SW 1271 (cell line): ENCODE measurements at regions not wholly inside any gene's neighbourhood (a gene's known extent, or its start where the extent isn't known, plus 50 kb on each side); places are given as distances from the start of the nearest gene placed in this dataset.
A peak's percentile ranks its signal among the peaks of the same experiment; 100 is the strongest.

Experiments used
- DNase-seq, 2 experiments: peaks; one replicate each; lab custom pipeline; 2025; lab: John Stamatoyannopoulos, UW

DNA sequence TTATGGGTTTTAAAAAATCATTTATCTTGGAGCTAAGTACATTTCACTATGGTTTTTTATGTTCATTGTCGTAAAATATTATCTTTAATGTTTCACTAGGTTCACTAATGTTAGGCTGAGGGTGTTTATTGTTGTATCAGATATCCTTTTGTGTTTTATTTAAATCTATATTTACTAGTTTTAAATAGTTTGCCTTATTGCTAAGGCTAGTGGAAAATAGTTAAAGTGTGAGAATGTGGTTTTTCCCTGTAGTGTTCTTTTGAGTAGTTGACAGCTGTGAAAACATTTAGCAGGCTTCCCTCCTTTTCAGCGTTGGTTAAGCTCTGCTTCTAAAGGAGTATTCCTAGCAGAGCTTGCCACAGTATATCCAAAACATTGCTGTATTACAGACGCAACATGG is 139.0 kb downstream of the TM9SF2 start:
- no peak for DNase-seq

DNA sequence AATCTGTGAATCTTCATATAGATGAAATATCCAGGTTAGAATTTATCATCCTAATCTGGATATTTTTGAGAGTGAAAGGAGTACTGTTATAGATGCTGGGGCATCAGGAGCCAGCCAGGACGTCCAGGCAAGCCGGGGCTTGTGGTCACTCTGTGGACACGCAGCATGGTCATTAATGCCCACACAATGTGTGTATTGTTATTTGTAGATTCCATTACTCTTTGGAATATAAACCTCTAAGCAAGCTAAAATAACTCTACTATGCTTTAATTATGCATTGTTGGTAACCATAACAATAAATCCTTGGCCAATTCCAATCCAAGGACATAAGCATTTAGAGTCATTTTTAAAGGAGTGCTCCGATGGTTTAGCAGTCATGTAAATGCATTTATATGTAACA is 137.9 kb downstream of the TM9SF2 start:
- no peak for DNase-seq

DNA sequence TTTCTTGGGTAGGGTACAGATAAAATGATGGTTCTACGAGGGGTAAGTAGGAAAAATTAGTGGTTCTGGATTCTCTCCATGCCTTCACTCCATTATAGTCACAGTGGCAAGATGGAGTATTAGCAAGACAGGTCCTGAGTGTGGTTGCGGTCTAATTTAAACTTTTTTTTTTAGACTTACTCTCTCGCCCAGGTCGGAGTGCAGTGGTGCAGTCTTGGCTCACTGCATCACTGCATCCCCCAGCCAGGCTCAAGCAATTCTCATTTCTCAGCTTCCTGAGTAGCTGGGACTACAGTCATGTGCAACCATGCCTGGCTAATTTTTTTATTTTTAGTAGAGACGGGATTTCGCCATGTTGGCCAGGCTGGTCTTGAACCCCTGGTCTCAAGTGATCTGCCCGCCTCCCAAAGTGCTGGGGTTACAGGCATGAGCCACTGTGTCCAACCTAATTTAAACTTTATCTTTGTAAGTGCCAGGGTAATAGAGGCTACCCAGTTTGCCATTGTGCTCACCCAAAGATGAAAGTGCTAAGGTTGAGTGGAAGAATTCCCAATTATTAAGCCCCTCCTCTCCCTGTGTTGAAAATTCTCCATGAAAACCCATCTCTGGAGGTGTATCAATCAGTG is 135.6 kb downstream of the TM9SF2 start:
- no peak for DNase-seq

DNA sequence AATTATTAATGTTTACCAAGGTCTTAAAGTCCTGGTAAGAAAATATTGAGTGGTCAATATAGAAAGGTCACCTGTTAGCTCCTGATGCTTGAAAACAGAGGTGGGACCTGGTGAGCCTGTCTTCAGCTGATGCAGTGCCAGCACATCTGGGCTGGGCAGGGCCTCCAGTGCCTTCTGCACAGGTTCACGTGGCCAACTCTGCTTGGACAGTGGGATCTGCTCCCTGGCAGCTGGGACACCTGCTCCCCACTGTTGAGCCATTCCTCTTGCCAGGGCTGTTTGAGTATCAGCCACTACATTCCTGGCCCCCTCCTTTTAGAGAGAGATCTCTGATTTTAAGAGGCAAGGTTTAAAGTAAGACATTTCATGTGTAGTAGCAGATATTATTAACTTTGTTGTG is 135.0 kb downstream of the TM9SF2 start:
- DNase-seq: no peak

DNA sequence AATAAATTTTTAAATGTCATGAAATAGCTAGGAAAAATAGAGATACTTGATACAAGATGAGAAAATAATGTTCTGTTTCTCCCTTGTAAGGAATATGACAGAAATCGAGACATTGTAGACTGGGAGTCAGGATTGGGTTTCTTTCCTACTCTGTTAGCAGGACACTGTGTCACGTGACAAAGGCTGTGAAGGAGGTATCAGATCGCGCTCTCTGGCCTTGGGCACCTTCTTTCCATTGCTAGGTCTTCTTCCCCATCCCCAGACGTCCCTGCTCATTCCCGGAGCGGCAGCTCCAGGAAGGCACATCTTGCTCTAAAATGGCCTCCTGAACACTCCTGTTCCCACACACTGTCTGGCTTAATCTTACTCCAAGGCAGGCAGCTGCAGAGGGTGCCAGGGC is 133.4 kb downstream of the TM9SF2 start:
- DNase-seq: no peak

DNA sequence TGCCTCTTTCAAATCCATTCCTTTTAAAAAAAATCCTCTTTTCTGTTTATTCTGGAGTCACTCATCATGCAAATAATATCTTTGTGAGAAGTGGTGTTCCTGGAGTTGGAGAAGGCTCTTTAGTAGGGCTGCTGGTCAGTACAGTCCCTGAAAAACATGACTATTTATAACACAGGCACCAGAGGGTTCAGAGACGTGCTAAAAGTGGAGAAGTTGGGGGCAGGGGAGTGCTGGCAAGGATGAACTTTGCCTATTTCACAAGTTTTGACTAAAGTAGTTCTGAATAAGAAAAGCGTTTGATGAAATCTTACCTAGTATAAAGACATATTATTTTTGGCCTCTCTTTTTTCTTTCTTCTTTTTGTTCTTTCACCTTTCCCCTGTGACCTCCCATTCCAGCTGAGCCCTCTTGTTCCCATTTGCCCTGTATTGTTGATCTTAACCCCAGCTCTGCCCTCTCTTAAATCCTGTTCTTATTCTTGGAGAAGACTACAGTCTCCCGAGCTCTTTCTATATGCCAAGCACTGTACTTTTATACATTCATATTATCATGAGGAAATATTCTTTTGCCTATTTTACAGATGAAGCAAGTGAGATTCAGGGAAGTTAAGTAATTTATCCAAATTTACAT is 129.1 kb downstream of the TM9SF2 start:
- no peak for DNase-seq

DNA sequence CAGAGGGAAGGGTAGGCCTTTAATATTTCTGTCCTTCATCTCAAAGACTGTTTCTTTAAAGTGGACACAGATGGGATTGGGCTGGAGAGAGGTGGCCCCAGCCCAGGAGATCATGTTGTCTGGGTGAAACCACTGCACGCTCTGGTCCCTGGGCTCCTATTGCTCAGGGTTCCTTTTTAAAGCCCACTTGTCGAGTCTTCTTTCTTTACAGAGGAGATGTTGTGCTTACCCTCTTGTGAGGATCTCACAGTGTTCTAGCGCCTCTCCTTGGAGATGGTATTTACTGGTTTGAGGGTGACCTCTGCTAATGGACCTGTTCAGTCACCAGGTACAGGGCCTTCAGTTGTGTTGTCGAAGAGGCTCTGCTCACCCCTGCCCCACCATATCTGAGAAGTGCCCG is 128.4 kb downstream of the TM9SF2 start:
- DNase-seq: no peak

DNA sequence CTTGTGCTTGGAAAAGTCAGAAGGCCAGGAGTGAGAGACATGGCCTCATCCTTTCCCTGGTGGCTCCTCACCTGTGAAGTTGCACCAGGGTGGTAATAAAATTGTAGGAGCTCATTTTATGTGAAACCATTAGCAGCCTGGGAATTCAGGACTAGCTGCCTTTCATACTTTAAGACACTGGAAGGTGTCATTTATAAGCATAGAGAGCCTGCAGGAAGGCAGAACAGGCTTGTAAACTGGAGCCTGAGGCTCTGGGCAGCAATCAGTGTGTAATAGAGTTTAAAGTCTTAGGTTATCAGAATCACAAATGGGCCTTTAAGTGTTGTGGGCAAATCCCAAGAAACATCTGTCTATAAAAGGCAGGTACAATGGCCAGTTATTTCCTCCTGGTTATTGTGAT is 127.2 kb downstream of the TM9SF2 start:
- no peak for DNase-seq

DNA sequence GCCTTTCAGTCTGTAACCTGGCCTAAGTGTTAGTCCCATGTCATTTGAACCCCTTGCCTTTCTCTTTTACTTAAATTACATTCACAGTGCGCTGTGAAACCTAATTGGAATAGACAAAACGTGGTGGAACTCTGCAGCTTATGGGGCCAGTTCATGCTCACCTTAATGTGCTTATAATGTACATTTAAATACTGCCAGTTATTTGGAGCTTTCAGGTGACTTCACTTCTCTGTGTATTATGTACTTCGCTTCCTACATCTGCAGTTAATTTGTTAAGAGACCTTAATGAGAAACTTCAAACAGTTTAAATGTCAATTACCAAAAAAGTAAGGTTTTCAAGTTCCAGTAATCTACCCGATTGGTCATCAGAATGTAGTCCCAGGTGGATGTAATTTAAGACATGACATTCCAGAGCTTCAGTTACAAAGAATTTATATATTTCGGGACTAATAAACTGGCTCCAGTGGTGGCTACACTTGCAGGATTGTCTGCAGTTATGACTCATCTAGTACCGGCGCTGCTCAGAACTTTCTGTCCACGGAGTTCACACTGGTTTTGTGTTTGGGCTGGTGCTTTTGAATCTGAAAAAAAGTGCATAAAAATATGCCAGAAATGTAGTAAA is 125.3 kb downstream of the TM9SF2 start:
- no peak for DNase-seq

DNA sequence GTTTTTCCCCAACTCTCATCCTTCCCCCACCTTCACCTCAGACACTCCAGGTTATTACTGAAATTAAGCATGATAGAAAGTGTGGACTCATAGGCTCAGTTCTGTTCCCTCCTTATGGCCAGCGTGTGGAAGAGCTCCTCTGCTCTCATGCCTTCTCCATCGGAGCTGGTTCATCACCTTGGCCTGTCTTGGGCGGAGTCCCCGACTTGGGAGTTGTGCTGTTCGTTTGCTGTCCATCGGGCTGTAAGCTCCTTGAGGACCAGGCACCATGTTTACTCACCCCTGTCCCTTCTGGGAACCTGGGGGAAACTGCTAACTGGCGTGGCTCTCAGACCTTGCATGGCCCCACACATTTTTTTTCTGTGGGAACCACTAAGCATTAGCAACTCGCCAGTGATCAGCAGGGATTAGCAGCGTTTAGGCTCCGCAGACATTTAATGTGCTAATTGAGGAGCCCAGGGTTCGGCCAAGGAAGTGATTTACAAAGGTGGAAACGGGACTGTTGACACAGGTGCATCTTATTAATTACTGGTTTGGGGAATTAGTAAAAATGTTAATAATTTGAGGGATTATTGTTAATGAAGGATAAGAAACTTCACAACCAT is 123.8 kb downstream of the TM9SF2 start:
- no peak for DNase-seq

DNA sequence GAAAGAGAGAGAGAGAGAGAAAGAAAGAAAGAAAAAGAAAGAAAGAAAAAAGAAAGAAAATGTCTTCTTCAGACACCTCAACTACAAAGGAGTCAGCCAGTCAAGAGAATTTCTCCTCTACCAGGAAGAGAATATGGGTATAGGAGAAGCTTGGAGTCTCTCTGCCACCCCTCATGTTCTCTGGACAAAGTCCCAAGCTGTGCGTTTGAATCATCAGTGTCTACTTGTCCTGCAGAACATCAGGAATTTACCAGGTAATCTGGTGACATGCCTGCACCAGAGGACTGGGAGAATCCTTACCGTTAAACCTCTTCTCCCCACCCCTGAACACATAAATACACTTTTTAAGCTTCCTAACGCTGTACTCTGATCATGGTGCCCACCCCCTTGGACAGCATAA is 119.5 kb downstream of the TM9SF2 start:
- DNase-seq: no peak

DNA sequence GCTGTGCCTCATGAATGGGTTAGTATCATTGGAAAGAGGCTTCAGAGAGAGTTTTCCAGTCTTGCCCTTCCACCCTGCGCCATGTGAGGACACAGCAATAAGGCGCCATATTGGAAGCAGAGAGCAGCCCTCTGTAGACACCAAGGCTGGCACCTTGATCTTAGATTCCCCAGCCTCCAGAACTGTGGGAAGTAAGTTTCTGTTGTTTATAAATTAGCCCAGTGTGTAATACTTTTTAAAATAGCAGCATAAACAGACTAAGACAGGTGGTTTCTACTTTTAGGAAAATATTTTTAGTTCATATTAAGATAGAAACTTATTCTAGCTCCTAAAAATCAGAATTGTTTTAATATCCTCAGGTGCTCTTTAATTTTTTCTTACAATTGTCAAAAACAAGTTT is 117.9 kb downstream of the TM9SF2 start:
- DNase-seq: no peak

DNA sequence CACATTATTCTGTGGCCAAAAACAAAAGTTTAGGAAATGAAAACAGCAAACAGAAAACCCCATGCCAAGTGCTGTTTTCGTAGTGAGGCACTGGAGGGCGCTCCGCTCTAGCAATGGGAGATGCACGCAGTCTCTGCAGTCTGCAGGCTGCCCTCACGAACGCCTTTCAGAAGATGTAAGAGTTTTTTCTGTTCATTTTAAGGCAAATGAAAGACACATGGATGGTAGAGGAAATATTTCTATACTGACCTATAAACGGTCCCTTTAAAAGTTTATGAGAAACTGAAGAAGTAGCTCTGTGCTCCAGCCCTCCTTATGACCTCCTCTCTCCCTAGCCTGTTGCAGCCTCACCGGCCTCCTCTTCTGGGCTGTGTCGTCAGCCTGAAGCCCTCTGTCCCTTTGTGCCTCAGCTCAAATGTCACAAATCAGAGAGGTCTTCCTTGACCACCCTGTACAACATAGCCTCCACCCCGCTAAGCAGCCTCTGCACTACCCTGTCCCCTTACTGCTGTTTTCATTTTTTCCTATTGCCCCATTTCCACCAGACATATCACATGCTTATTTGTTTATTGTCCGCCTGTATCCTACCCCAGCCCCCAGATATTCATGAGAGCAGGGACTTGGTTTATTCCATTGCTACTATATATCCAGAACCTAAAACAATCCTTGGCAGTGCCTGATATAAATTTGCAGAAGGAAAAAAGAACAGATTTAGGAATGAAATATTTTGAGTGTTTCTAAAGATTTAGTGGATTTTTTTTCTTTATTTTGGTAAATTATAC is 116.4 kb downstream of the TM9SF2 start:
- DNase-seq: peak in 1 of 2 experiments; percentile 21

DNA sequence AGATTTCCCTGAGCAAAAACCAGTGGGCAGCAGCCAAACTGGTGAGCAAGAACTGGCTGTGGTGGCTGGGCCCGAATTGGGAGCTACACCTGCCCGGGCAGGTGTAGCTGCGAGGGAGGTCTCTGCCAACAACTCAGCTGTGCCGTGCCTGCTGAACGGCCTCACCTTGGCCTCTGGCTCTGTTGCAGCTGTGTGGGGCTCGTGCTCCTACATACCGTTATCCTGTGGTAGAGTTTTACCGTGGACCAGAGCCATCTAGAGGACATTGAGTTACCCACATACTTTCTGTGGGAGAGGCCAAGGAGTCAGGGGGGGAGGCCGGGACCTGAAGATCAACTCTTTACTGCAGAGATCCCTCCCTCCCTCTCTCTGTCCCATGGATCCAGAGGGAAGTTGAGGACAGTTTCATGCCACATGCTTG is 113.2 kb downstream of the TM9SF2 start:
- DNase-seq: no peak
